Upper lobe of left lung (tissue), 6 donors: ENCODE measurements at regions not wholly inside any gene's neighbourhood (a gene's known extent, or its start where the extent isn't known, plus 50 kb on each side); places are given as distances from the start of the nearest gene placed in this dataset.
A peak's percentile ranks its signal among the peaks of the same experiment; 100 is the strongest.

Experiments used
- ATAC-seq, 2 donors: fragments of 200-7000 bp; cut with Tn5 transposase; one replicate each; pipeline ENCODE4 v1.9.1; 2022; ENCODE audit warnings: mild to moderate bottlenecking in 2 of 2, moderate library complexity in 2 of 2; ENCODE audit not compliant: low FRiP score in 2 of 2
- DNase-seq, 2 donors: peaks; one replicate each; pipeline ENCODE4 v3.0.0-alpha.2; 2019 to 2020
- H3K27ac ChIP-seq, 4 donors: fragments of 200-600 bp; sonication (generic); one replicate each; pipeline ENCODE4 v1.5.1; 2016 to 2019
- H3K27me3 ChIP-seq, 4 donors: fragments of 200-600 bp; sonication (generic); one replicate each; pipeline ENCODE4 v1.5.1; 2017 to 2019
- H3K36me3 ChIP-seq, 4 donors: fragments of 200-600 bp; sonication (generic); one replicate each; pipeline ENCODE4 v1.5.1; 2016 to 2019
- H3K4me1 ChIP-seq, 4 donors: fragments of 200-600 bp; sonication (generic); one replicate each; pipeline ENCODE4 v1.5.1; 2018 to 2019
- H3K4me3 ChIP-seq, 4 donors: fragments of 200-600 bp; sonication (generic); one replicate each; pipeline ENCODE4 v1.5.1; 2017 to 2019; ENCODE audit warnings: mild to moderate bottlenecking in 2 of 4, moderate library complexity in 1 of 4
- H3K9me3 ChIP-seq, 4 donors: fragments of 200-600 bp; sonication (generic); one replicate each; pipeline ENCODE4 v1.5.1; 2018 to 2019
- CTCF ChIP-seq, 6 experiments: fragments of 450-650 bp in 4 of 6; fragments of 200-600 bp in 2 of 6; sonication (generic) in 2 of 6; IDR thresholded peaks; one replicate each; pipeline ENCODE4 v1.5.1; 2016 to 2019; ENCODE audit warnings: antibody characterized with exemption in 6 of 6
- EP300 ChIP-seq, 4 donors: sonication (generic); formaldehyde crosslinking; IDR thresholded peaks; one replicate each; pipeline ENCODE4 v1.5.1; 2017; ENCODE audit warnings: antibody characterized with exemption in 4 of 4, control low read depth in 2 of 4
- POLR2A ChIP-seq, 4 donors: fragments of 450-650 bp; IDR thresholded peaks; one replicate each; pipeline ENCODE4 v1.5.1; 2016 to 2017; ENCODE audit warnings: antibody characterized with exemption in 4 of 4, mild to moderate bottlenecking in 2 of 4
- POLR2AphosphoS5 ChIP-seq, 2 donors: sonication (generic); formaldehyde crosslinking; IDR thresholded peaks; one replicate each; pipeline ENCODE4 v1.5.1; 2017; ENCODE audit warnings: antibody characterized with exemption in 2 of 2
- WGBS, 2 donors: methylation state at CpG; one replicate each; pipeline ENCODE4 v1.1.5; 2017 to 2018; 5-methylcytosine and 5-hydroxymethylcytosine counted together
- donor health status: DM: no; HTN: no; CAD: no; lungs with moderate emphysema.
- donor health status: DM: no; HTN: yes; CAD: no; lungs with severe emphysema.

- no peak for ATAC-seq
- DNase-seq = no peak
- no peaks in the 10 kb centered on the region for H3K27me3 ChIP-seq
- 59 to 64% methylated on average over 4 of the region's 4 CpGs for WGBS, 2 donors
- H3K9me3 ChIP-seq = no peaks in the 10 kb centered on the region
- H3K27ac ChIP-seq = peak overlapping the region in 1 of 4 donors; percentile 42
- TF ChIP-seq CTCF (IDR thresholded peaks at IDR 0.05) = no peak
- TF ChIP-seq EP300 (IDR thresholded peaks at IDR 0.05) = no peak
- TF ChIP-seq POLR2AphosphoS5 (IDR thresholded peaks at IDR 0.05) = no peak
- no peak for TF ChIP-seq POLR2A (IDR thresholded peaks at IDR 0.05)
- H3K36me3 ChIP-seq = no peaks in the 10 kb centered on the region
- peaks cover 0 to 2% (median 0%) of the 10 kb centered on the region in 4 donors for H3K4me1 ChIP-seq
- H3K4me3 ChIP-seq = no peak overlapping the region
Observed at GRCh38 chr16:66136841-66137240, 229.7 kb upstream of the CDH5 start.

GRCh38 chr16:66135838-66136237 lies 230.7 kb upstream of the CDH5 start:
- TF ChIP-seq EP300 (IDR thresholded peaks at IDR 0.05) (no peak), POLR2A (IDR thresholded peaks at IDR 0.05) (no peak), POLR2AphosphoS5 (IDR thresholded peaks at IDR 0.05) (no peak), CTCF (IDR thresholded peaks at IDR 0.05) (no peak)
- H3K4me1 ChIP-seq = peaks cover 0 to 2% (median 0%) of the 10 kb centered on the region in 4 donors
- H3K9me3 ChIP-seq = no peaks in the 10 kb centered on the region
- WGBS, 2 donors = 79 to 87% methylated on average over 5 of the region's 5 CpGs
- H3K27me3 ChIP-seq = no peaks in the 10 kb centered on the region
- H3K27ac ChIP-seq = peak overlapping the region in 1 of 4 donors; percentile 22
- H3K36me3 ChIP-seq = no peaks in the 10 kb centered on the region
- DNase-seq (no peak), ATAC-seq (no peak)
- no peak overlapping the region for H3K4me3 ChIP-seq

- ATAC-seq = peak in 1 of 2 donors; percentile 49
- H3K4me3 ChIP-seq = no peak overlapping the region
- no peaks in the 10 kb centered on the region for H3K9me3 ChIP-seq
- H3K27me3 ChIP-seq = no peaks in the 10 kb centered on the region
- peaks cover 0 to 2% (median 0%) of the 10 kb centered on the region in 4 donors for H3K4me1 ChIP-seq
- DNase-seq = peak in 1 of 2 donors; percentile 31
- H3K36me3 ChIP-seq = no peaks in the 10 kb centered on the region
- TF ChIP-seq POLR2AphosphoS5 (IDR thresholded peaks at IDR 0.05) = peak in 1 of 2 donors; percentile 47
- no peak for TF ChIP-seq POLR2A (IDR thresholded peaks at IDR 0.05)
- H3K27ac ChIP-seq = peak overlapping the region in 1 of 4 donors; percentile 67
- WGBS, 2 donors = 31 to 58% methylated on average over 3 to 4 of the region's 4 CpGs
Observed at GRCh38 chr16:66135421-66135831, 231.1 kb upstream of the CDH5 start.

GRCh38 chr16:66134875-66135274 lies 231.6 kb upstream of the CDH5 start:
- DNase-seq (peak in 1 of 2 donors; percentile 8), ATAC-seq (peak in 1 of 2 donors; percentile 18)
- H3K27ac ChIP-seq = peak overlapping the region in 3 of 4 donors; percentile 18 to 69 (median 67)
- no peaks in the 10 kb centered on the region for H3K9me3 ChIP-seq
- TF ChIP-seq POLR2A (IDR thresholded peaks at IDR 0.05) (no peak), POLR2AphosphoS5 (IDR thresholded peaks at IDR 0.05) (no peak), EP300 (IDR thresholded peaks at IDR 0.05) (no peak), CTCF (IDR thresholded peaks at IDR 0.05) (no peak)
- no peak overlapping the region for H3K4me3 ChIP-seq
- peaks cover 0 to 2% (median 0%) of the 10 kb centered on the region in 4 donors for H3K4me1 ChIP-seq
- no peaks in the 10 kb centered on the region for H3K36me3 ChIP-seq
- 54 to 59% methylated on average over 5 of the region's 5 CpGs for WGBS, 2 donors
- no peaks in the 10 kb centered on the region for H3K27me3 ChIP-seq

- no peak for DNase-seq
- H3K36me3 ChIP-seq = no peaks in the 10 kb centered on the region
- peaks cover 0 to 2% (median 0%) of the 10 kb centered on the region in 4 donors for H3K4me1 ChIP-seq
- H3K4me3 ChIP-seq = peak overlapping the region in 2 of 4 donors; percentile 27 to 36
- ATAC-seq = peak; percentile 18 to 50
- peak overlapping the region; percentile 60 to 80 (median 71) for H3K27ac ChIP-seq
- TF ChIP-seq POLR2AphosphoS5 (IDR thresholded peaks at IDR 0.05) (peak; percentile 41 to 43), CTCF (IDR thresholded peaks at IDR 0.05) (no peak), POLR2A (IDR thresholded peaks at IDR 0.05) (peak in 1 of 4 donors; percentile 10), EP300 (IDR thresholded peaks at IDR 0.05) (no peak)
- H3K9me3 ChIP-seq = no peaks in the 10 kb centered on the region
- no peaks in the 10 kb centered on the region for H3K27me3 ChIP-seq
- WGBS, 2 donors = 79 to 83% methylated on average over 6 of the region's 6 CpGs
Observed at GRCh38 chr16:66133643-66134338, 232.7 kb upstream of the CDH5 start.
